ENCODE measurements at regions not wholly inside any gene's neighbourhood (a gene's known extent, or its start where the extent isn't known, plus 50 kb on each side); places are given as distances from the start of the nearest gene placed in this dataset.
"Not testable (repeated sequence)": the region's sequence is repeated elsewhere in the genome, so short reads cannot be mapped to it uniquely, and the experiment has no call there.

DNA sequence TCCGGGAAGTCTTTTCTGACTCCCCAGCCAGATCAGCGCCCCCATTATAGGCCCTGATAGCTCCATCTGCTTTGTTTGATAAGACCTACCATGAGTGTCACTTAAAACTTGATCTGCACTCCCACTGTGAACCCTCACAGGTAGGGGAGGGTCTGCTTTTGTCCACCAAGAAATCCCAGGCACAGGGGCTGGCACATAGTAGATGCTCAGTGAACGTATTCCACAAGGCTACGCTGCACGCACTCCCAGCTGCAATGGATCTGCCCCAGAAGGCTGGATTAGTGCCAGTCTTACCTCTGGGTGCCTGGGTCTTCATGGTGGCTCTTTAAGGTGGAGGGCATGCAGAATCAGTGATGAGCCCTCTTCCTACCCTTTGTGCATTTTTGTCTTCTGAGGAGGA lies 447.1 kb downstream of the PTPRU start:
- H3K9me3 Mint-ChIP-seq: no peaks in the 10 kb centered on the region
- TF ChIP-seq, protein P1, sequence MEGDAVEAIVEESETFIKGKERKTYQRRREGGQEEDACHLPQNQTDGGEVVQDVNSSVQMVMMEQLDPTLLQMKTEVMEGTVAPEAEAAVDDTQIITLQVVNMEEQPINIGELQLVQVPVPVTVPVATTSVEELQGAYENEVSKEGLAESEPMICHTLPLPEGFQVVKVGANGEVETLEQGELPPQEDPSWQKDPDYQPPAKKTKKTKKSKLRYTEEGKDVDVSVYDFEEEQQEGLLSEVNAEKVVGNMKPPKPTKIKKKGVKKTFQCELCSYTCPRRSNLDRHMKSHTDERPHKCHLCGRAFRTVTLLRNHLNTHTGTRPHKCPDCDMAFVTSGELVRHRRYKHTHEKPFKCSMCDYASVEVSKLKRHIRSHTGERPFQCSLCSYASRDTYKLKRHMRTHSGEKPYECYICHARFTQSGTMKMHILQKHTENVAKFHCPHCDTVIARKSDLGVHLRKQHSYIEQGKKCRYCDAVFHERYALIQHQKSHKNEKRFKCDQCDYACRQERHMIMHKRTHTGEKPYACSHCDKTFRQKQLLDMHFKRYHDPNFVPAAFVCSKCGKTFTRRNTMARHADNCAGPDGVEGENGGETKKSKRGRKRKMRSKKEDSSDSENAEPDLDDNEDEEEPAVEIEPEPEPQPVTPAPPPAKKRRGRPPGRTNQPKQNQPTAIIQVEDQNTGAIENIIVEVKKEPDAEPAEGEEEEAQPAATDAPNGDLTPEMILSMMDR (IDR thresholded peaks at IDR 0.05): no peak
- H3K27me3 Mint-ChIP-seq (ENCODE audit: insufficient read depth): peaks cover under 1% of the 10 kb centered on the region

DNA sequence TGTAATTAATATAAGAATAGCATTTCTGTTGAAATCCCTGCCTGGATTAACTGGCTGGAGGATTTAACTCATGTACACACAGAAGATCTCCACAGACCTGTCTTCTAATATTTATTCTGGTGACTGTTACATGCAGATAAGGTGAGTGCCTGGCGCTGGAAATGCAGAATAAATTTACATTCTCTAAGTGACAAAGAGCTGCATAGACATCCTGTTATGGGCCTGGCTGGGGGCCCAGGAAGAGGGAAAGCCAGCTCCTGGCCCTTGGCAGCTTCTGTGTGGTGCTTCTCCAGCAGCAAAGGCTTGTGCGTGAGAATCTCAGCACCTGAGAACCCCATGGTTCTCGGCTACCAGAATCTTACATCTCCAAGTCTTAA lies 446.6 kb downstream of the PTPRU start:
- no peak overlapping the region for H3K27ac Mint-ChIP-seq
- no peaks in the 10 kb centered on the region for H3K36me3 Mint-ChIP-seq (ENCODE audit: low read depth)
- DNase-seq: no peak
- H3K27me3 Mint-ChIP-seq (ENCODE audit: insufficient read depth): peaks cover under 1% of the 10 kb centered on the region
- TF ChIP-seq, protein P1 (IDR thresholded peaks at IDR 0.05): no peak
- peaks cover 41% of the 10 kb centered on the region for H3K4me1 Mint-ChIP-seq (ENCODE audit: low read depth)
- H3K4me3 Mint-ChIP-seq: no peak overlapping the region
- H3K9me3 Mint-ChIP-seq: no peaks in the 10 kb centered on the region

More for the DNA sequence above, 447.1 kb downstream of the PTPRU start:
- DNase-seq: no peak
- Mint-ChIP-seq H3K4me3 (no peak overlapping the region), H3K27ac (no peak overlapping the region), H3K36me3 (ENCODE audit: low read depth) (no peaks in the 10 kb centered on the region), H3K4me1 (ENCODE audit: low read depth) (peaks cover 47% of the 10 kb centered on the region)

DNA sequence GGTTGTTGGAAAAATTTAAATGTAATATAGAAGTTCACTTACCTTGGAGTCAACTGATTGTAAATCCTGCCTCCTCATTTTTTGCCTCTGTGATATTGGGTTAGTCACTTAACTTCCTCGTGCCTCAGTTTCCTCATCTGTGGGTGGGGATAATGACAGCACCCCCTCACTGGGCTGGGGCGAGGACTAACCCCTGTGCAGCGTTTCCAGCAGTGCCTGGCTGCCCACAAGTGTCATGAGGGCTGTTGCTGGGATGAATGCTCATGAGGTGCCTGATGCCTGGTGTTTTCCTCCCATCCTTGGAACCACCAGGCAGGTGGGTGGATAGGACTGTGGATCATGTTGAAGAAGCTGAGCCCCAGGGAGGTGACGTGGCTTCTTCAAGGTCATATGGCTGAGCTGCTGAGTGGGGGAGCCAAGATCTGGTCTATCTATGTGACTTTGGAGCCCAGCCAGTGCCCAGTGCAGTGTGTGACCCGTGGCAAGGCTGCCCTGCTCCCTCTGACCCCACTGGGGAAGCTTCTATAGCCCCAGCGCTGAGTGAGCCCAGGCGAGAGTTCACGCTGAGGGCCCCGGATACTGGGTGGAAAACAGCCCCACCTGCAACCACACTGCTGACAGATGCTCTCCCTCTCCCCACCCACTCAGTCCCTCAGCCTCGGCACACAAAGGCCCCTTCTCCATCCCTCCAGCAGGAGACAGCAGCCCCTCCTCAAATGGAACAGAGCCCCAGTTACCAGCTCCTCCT lies 446.0 kb downstream of the PTPRU start:
- H3K27ac Mint-ChIP-seq: no peak overlapping the region
- no peaks in the 10 kb centered on the region for H3K9me3 Mint-ChIP-seq
- H3K27me3 Mint-ChIP-seq (ENCODE audit: insufficient read depth): peaks cover 3% of the 10 kb centered on the region
- TF ChIP-seq, protein P1 (IDR thresholded peaks at IDR 0.05): no peak
- peaks cover 36% of the 10 kb centered on the region for H3K4me1 Mint-ChIP-seq (ENCODE audit: low read depth)
- no peaks in the 10 kb centered on the region for H3K36me3 Mint-ChIP-seq (ENCODE audit: low read depth)
- DNase-seq: no peak
- H3K4me3 Mint-ChIP-seq: no peak overlapping the region

DNA sequence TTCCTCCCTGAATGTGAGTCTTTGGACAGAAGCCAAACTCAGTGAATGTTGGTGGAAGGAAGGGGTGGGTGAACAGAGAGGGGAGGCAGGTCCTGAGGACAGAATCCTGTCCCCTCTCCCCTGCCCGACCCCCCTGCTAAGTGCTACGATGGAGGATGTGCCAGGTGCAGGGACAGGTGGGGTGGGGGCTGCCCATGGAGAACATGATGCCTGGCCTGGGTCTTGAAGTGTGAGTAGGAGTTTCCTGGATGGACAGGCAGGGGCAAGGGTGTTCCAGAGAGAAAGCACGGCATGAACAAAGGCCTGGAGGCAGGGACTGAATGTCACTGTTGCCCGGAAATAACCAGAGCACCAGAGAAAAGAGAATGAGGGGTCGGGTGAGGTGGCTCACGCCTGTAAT lies 445.1 kb downstream of the PTPRU start:
- H3K27me3 Mint-ChIP-seq (ENCODE audit: insufficient read depth); H3K27ac Mint-ChIP-seq; DNase-seq; H3K9me3 Mint-ChIP-seq; H3K36me3 Mint-ChIP-seq (ENCODE audit: low read depth); H3K4me3 Mint-ChIP-seq: not testable (repeated sequence)
- peaks cover 26% of the 10 kb centered on the region for H3K4me1 Mint-ChIP-seq (ENCODE audit: low read depth)

DNA sequence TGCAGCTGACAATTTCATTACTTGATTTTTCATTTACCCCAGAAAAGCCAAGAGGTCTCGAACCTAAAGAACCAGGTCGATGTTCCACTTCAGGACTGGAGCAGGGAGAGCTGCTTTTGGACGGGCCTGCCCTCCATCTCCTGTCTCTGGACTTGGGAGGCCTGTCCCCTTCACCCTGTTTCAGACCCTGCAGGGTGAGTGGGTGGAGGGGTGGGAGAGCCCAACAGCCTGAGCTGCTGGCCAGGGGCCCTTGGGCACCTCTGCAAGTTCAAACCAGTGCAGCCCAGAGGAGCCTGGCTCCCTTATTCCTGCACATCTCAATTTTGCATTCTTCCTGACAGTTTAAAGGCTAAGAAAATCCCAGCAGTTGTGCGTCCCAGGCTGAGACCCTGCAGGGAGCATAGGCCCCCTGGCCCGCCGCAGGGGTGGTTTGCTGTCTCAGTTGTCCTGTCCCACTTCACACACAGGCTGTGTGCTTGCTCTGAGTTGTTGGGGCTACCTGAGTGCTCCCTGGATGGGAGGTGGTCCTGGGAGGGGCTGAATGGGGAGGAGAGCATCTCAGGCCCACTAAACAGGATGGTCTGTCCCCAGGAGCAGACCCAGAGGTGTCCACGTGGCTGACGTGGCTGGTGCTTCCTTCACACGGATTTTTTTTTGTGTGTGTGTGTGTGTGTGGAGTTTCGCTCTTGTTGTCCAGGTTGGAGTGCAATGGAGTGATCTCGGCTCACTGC lies 443.7 kb downstream of the PTPRU start:
- no peaks in the 10 kb centered on the region for H3K9me3 Mint-ChIP-seq
- TF ChIP-seq, protein P1 (IDR thresholded peaks at IDR 0.05): no peak
- no peaks in the 10 kb centered on the region for H3K36me3 Mint-ChIP-seq (ENCODE audit: low read depth)
- no peak overlapping the region for H3K27ac Mint-ChIP-seq
- DNase-seq: no peak
- H3K4me1 Mint-ChIP-seq (ENCODE audit: low read depth): peaks cover 12% of the 10 kb centered on the region; the same call in 1 of the 2 replicates
- no peak overlapping the region for H3K4me3 Mint-ChIP-seq
- H3K27me3 Mint-ChIP-seq (ENCODE audit: insufficient read depth): peaks cover 3% of the 10 kb centered on the region

DNA sequence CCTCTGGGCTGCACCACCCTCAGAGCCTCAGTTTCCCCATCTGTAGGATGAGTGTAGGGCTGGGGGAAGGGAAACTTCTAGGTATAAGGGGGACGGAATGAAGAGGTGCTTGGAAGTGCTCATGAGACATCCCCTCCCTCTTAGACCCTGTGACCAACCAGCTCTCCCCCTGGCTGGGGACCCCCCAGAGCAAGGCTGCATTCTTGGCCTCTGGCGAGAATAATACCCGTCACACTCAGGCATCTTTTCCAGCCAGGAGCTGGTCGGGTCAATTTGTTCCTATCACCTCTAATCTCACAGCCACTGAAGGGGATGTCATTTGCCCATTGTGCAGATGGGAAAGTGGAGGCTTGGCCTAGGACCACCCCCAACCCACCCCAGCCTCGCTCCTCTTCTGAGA lies 443.0 kb downstream of the PTPRU start:
- Mint-ChIP-seq H3K27ac (no peak overlapping the region), H3K4me1 (ENCODE audit: low read depth) (peaks cover 11% of the 10 kb centered on the region; the same call in 1 of the 2 replicates), H3K36me3 (ENCODE audit: low read depth) (no peaks in the 10 kb centered on the region), H3K27me3 (ENCODE audit: insufficient read depth) (peaks cover 3% of the 10 kb centered on the region), H3K9me3 (no peaks in the 10 kb centered on the region), H3K4me3 (no peak overlapping the region)
- TF ChIP-seq, protein P1 (IDR thresholded peaks at IDR 0.05): no peak
- DNase-seq: no peak

All from HFFc6 (cell line).